MV-4-11 (cell line): ENCODE measurements at regions not wholly inside any gene's neighbourhood (a gene's known extent, or its start where the extent isn't known, plus 50 kb on each side); places are given as distances from the start of the nearest gene placed in this dataset.
A peak's percentile ranks its signal among the peaks of the same experiment; 100 is the strongest.

Experiments used
- DNase-seq: peaks from one replicate; lab custom pipeline; 2025; lab: John Stamatoyannopoulos, UW

DNA sequence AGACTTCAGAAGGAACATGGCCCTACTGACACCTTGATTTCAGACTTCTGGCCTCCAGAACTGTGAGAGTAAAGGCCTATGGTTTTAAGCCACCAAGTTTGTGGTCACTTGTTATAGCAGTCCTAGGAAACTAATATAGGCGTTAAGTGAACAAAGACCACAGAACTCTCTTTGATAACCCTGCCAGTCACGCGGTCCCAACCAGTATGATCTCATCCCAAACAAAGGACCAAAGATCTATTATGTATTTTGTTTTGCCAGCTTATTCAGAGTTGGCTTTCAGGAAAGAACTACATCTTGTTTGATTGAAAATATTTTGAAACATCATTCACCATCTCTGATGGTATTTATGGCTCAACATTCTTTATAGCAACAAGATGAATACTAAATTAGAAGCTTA lies 294.4 kb upstream of the SLCO3A1 start:
- DNase-seq: no peak

- peak; percentile 50 for DNase-seq
These were observed 292.0 kb upstream of the SLCO3A1 start for GRCh38 chr15:91561371-91562100.

DNA sequence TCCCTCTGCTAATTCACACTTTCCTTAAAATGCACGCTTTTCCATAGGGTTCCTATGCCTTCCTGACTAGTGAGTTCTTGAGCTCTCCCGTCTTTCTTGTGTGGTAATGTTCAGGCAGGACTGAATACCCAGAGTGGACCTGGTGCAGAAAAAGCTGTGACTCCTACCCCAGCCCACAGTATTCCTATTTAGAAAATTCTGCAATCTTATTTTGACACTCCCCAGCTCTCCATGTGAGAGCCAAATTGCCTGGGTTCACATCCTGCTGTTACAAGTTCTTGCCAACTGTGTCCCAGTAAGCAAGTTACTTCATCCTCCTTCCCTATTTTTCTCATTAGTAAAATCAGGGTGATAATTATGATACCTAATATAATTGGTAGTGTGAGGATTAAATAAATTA lies 290.8 kb upstream of the SLCO3A1 start:
- no peak for DNase-seq

DNA sequence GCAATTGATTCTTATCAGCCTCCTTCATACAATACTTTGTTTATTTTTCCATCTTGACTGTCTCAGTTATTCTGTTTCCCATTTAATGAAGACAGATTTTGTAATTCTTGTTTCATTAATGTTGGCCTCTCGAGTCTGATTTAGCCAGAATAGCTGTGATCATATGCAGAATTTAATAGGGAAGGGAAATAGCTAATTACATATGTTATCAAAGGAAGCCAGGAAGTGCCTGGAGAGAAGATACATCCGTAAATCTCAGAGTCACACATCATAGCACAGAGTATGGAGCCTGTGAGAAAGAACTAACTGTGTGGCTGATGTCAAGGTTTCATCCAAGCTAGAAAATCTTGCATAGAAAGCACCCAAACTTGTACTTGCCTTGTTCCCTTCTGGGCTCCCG lies 288.9 kb upstream of the SLCO3A1 start:
- no peak for DNase-seq

GRCh38 chr15:91566141-91566540 lies 287.4 kb upstream of the SLCO3A1 start:
- DNase-seq: no peak

DNA sequence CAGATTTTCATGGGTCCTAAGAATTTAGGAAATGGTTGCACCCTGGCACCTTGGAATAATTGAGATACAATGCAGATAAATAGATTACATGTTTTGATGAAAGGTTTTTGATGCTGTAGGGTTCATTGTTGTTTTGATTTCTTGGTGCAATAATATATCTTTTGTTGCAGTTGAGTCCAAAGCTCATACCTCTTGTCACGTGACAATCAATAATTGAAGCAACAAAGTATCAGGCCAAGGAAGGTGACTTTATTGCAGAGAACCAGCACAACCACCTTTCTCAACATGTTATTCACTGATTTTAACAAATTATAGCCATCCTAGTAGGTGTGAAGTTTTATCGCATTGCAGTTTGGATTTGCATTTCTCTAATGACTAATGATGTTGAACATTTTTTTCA lies 285.5 kb upstream of the SLCO3A1 start:
- no peak for DNase-seq

DNA sequence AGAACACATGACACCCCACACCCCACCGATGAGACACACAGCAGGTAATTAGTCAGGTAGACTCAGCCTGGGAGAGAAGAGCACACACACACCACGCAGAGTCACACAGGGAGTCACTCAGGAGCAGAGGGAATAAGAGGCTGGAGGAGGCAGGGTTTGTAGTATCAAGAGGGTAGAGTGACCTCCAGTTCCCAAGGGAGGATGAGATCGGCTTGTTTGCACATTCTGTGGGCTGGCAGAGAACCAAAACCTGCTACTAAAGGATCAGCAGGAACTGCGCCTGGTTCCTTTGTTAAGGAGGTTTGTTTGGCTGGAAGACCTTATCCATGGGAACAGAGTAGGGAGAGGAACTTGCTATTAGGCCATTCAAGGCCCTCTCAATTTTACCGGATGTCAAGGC lies 281.4 kb upstream of the SLCO3A1 start:
- no peak for DNase-seq

- no peak for DNase-seq
These were observed 277.4 kb upstream of the SLCO3A1 start for GRCh38 chr15:91576096-91576495.

DNA sequence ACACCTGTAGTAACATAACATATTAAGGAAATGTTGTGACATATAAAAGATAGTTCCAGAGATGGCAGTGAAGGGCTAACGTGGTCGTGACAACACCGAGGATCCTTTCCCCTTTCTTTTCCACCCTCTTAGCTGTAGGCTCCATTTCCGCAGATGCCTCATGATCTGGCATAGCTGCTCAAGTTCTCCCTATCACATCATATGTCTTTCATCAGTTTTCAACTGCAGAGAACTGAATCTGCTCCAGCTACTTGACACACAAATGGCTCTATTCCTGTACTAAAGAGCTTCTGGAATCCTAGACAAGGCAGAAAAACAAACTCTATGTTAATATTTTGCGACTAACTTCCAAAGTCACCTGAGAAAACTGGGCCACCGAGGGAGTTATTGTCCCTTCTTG lies 275.0 kb upstream of the SLCO3A1 start:
- no peak for DNase-seq

DNA sequence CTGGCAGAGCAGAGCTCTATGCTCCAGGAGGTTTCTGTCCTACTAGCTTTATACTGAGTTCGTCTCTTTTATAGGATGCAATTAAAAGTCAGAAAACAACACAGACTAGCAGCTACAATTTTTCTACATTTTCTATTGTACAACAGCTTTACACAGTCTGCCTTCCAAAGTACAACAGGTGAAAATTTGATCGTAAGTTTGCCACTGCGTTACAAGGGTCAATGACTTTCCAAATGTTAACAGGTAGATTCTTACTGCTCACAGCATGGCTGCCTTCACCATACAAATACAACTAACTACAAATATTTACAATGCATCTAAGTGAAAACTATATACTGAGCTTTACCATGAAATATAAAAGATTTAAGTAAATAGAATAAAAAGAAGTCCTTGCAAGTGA lies 268.6 kb upstream of the SLCO3A1 start:
- DNase-seq: no peak

GRCh38 chr15:91586560-91586959 lies 266.9 kb upstream of the SLCO3A1 start:
- DNase-seq: no peak

- no peak for DNase-seq
These were observed 264.1 kb upstream of the SLCO3A1 start for GRCh38 chr15:91589360-91589759.

GRCh38 chr15:91592567-91592966 lies 260.9 kb upstream of the SLCO3A1 start:
- DNase-seq: no peak

DNA sequence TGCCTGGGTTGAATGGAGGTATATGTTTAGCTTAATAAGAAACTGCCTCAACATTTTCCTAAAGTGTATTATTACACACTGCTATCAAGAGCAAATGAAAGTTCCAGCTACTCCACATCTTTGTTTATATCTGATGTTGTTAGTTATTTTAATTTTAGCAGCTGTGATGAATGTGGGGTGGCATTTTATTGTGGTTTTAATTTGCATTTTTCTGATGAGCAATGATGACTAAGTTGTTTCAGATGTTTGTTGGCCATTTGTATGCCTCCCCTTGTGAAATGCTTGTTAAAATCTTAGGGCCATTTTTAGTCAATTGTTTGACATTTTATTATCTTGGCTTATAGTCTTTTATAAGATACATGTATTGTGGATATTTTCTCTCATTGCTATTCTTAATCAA lies 260.4 kb upstream of the SLCO3A1 start:
- no peak for DNase-seq

- no peak for DNase-seq
These were observed 259.9 kb upstream of the SLCO3A1 start for GRCh38 chr15:91593653-91594052.

GRCh38 chr15:91599261-91599660 lies 254.2 kb upstream of the SLCO3A1 start:
- DNase-seq: no peak

DNA sequence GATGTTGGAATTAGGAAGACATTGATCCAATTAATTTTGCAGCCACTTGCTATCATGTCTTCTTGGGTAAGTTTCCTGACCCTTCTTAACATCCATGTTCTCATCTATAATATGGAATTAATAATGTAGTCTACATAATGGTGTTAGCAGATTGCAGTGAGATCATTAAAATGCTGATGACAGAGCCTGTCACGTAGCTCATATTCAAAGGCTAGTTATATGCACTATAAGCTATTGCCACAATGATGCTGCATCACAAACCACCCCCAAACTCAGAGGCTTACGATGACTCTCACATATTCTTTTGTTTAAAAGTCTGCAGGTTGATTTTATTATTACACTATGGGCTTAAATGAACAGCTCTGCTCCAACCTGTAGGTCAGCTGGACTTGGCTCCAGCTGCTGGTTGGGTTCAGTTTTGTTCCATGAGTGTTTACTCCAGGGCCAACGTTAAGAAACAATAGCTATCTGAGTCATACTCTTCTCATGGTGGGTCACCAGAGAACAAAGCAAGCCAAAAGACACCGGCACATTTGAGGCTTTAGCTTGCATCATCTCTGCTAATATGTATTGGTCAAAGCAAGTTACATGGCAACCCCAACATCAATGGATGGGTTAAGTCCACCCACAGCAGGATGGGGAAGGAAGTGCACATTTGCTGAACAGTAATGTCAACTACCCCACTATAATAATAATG lies 250.0 kb upstream of the SLCO3A1 start:
- peak; percentile 19 for DNase-seq

DNA sequence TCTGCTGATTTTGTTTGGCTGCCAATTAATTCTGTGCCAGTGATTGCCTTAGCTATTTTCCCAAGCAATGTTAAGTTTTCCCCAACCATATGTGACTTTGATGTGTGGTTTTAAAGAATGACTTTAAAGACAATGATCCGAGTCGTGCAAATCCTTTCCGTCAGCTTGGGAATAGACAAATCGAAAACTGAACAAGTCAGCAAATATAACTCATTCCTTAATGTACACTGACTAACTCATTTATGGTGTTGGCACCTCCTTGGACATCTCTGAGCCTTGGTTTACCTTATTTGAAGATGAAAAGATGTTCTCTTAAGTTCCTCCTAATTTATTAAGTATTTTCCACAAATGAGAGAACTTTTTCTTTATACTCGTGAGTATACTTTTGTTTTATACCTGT lies 249.4 kb upstream of the SLCO3A1 start:
- no peak for DNase-seq

- DNase-seq: no peak
These were observed 247.9 kb upstream of the SLCO3A1 start for GRCh38 chr15:91605576-91605975.

GRCh38 chr15:91609231-91609630 lies 244.3 kb upstream of the SLCO3A1 start:
- no peak for DNase-seq

DNA sequence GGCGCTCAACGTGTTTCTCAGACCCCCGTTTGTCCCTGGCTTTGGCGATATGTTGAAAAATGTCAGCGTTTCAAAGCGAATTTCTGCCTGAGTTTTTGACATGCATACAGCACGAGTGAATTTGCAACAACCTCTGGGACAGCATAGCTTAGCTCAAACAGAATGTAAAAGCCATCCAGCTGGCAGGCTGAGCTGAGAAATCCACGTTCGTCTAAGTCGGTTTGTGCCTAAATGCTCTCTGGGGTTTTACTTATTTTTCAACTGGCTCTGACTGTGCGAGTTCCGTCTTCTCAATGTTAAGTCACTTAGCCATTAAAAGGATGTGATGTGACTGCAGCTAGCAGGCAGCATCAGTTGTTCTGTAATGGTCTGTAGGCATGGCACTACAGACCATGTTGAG lies 243.5 kb upstream of the SLCO3A1 start:
- DNase-seq: no peak

- no peak for DNase-seq
These were observed 241.8 kb upstream of the SLCO3A1 start for GRCh38 chr15:91611561-91612323.

GRCh38 chr15:91620229-91620628 lies 233.3 kb upstream of the SLCO3A1 start:
- no peak for DNase-seq
